NCI-H748 treated with DMSO at 0.1 percent for 48 hours (cell line): ENCODE measurements at regions not wholly inside any gene's neighbourhood (a gene's known extent, or its start where the extent isn't known, plus 50 kb on each side); places are given as distances from the start of the nearest gene placed in this dataset.
A peak's percentile ranks its signal among the peaks of the same experiment; 100 is the strongest.
"Not testable (repeated sequence)": the region's sequence is repeated elsewhere in the genome, so short reads cannot be mapped to it uniquely, and the experiment has no call there.

ENCODE experiments used
- DNase-seq: peaks from one replicate; lab custom pipeline; 2025; lab: John Stamatoyannopoulos, UW

DNA sequence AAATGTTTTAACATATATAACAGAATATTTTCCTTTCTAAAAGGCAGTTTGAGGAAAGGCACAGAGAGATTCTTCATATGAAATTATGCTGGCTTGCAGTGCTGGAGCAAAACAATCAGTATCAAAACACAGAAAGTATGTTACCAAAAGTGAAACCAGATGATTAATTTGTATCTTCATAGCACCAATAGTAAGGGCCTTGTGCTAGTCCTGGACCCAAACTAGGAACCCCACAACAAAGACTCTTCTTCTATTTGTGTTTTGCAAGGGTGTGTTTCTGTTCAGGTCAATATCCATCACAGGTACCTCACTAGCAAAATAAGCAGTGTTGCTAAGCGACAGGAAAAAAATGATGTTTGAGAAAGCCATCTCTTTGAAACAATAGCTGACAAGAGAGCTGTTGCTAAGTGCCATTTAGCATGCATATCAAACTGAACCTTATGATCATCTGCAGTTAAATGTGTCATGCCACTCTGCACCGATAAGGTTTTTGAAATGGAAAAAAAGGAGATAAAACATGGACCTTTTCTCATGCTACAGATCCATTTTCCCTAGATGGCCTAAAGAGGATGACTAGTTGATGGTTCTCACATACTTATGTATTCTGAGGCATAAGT lies 196.2 kb upstream of the ALG10 start:
- peak; percentile 99 for DNase-seq

DNA sequence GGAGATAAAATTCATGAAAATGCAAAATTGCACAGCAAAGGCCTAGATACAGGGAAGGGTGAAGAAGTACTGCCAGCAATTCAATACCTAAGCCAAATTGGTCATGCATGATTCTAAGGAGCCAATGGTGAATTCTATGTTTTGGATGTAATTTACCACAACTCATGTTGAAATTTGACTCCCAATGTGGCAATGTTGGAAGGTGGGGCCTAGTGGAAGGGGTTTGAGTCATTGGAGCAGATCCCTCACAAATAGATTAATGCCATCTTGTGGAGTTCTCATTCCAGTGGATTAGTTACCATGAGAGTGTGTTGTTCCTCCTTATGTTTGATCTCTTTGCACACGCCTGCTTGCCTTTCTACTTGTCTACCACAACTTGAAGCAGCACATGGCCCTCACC lies 194.0 kb upstream of the ALG10 start:
- peak; percentile 29 for DNase-seq

DNA sequence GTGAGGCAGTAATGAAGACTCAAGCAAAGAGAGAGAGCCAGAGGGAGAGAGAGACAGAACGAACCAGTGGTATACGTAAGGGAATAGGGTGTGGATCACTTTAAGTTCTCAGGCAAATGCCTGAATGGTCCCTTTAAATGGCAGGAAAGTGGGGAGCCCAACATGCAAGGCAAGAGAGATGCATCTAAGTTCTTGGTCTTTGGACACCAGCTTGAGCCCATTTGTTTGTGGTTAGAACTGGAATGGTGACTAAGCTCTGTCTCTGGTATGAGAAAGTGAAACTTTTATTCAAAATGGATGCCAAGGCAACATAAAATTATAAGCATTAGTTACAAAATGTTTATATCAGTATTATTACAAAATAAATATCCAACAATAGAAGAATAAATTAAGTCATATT lies 192.2 kb upstream of the ALG10 start:
- DNase-seq: no peak

DNA sequence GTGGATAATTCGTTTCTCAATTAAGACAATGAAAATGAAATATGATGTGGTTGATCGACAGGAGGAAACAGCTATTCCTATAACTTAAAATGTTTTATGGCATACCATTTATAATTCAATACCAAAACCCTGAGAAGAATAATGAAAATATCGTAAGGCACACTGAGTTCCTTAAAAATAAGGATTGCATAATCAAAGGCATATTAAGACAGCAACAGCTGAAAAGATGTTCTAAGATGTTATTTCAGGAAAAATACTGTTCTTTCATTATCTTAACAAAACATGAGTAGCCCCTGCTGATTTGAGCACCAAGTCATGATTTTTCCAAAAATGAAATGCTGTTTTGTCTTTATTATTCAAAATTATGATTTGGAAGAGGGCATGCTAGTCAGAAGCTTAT lies 189.4 kb upstream of the ALG10 start:
- no peak for DNase-seq

DNA sequence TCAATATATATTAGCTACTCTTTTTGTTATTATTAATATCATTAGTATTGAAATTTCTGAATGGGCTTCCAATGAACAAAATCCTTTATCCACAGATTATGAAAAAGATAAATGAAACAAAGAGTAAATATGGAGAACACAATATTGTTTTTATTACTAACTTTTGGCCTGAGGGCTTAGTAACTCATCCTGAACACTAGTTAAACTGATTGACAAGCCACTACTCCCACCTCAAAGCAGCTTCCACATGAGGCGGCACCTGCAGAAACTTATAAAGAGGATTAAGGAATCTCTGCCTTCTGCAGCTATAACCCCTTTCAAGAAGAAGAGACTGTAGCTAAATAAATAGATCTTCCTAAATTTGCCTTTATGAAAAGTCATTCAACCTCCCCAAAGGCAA lies 187.6 kb upstream of the ALG10 start:
- DNase-seq: peak; percentile 34

DNA sequence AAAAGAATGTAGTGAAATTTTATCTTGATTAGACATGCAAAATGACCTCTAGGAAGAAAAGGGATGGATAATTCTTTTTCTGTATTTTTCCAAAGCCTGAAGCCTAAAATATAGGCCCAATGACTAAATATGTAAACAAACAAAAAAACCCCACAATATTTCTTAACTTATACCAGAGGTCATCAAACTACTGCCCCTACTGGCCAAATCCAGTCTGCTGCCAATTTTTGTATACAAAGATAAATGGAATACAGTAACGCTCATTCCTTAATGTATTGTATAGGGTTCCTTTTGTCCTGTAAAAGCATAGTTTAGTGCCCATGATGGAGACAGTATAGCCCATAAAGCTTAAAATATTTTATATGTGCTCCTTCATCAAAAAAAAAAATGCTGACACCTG lies 145.7 kb upstream of the ALG10 start:
- no peak for DNase-seq

DNA sequence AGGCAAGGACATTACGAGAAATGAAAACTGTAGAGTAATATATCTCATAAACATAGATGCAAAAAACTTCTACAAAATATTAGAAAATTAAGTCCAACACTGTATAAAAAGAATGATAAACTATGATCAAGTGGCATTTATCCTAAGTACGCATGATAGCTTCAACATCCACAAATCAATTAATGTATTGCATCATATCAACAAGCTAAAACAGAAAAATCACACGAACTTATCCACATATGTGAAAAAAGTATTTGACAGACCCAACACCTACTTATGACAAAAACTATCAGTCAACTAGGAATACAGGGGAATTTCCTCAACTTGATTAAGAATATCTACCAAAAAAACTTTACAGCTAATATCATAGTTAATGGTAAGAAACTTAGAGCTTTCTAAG lies 129.9 kb upstream of the ALG10 start:
- DNase-seq: no peak

DNA sequence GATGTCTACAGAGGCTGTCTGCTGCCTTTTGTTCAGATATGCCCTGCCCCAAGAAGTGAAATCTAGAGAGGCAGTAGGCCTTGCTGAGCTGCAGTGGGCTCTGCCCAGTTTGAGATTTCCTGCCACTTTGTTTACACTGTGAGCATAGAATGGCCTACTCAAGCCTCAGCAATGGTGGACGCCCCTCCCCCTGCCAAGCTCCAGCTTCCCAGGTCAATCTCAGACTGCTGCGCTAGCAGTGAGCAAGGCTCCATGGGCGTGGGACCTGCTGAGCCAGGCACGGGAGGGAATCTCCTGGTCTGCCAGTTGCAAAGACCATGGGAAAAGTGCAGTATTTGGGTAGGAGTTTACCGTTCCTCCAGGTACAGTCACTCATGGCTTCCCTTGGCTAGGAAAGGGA lies 101.8 kb upstream of the ALG10 start:
- DNase-seq: not testable (repeated sequence)

DNA sequence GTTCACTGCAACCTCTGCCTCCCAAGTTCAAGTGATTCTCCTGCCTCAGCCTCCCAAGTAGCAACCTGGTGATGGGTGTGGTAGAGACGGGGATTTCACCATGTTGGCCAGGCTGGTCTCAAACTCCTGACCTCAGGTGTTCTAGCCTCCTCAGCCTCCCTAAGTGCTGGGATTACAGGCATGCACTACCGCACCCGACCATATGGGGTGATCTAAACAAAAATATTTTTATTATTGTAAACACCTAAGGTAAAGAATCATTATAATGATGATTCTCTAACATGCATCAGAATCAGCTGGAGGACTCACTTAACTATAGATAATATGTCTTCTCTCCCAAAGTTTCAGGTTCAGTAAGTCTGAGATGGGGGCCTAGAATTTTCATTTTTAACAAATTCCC lies 96.2 kb upstream of the ALG10 start:
- DNase-seq: no peak

DNA sequence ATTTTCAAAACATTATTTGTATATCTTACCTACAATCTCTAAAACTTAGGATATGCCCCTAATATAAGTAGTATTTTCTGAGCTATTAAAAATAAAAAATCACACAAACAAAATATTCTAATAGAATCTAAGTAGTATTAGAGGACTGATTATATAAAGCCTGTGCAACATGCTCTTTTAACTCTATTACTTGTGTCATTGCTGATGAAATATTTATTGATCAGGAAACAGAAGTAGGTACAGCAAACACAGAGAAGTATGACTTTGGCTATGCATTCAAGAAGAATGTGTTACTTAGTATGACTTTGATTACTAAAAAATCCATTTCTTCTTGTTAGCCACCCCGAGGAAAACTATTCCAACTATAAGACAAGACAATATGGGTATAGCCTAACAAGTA lies 84.6 kb upstream of the ALG10 start:
- DNase-seq: not testable (repeated sequence)

DNA sequence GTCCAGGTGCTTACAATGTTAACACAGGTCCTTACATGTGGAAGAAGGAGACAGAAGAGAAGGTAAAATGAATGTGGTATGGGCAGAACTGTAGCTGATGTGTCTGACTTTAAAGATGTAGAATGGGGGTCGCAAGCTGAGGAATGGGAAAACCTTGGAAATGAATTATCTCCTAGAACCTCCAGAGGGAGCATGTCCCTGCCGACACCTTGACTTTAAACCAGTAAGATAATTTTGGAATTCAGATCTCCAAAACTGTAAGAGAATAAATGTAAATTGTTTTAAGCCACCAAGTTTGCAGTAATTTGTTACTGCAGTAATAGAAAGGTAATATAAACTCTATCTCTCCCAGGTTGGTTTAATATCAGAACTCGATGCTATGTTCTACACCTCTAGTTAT lies 80.1 kb upstream of the ALG10 start:
- no peak for DNase-seq

DNA sequence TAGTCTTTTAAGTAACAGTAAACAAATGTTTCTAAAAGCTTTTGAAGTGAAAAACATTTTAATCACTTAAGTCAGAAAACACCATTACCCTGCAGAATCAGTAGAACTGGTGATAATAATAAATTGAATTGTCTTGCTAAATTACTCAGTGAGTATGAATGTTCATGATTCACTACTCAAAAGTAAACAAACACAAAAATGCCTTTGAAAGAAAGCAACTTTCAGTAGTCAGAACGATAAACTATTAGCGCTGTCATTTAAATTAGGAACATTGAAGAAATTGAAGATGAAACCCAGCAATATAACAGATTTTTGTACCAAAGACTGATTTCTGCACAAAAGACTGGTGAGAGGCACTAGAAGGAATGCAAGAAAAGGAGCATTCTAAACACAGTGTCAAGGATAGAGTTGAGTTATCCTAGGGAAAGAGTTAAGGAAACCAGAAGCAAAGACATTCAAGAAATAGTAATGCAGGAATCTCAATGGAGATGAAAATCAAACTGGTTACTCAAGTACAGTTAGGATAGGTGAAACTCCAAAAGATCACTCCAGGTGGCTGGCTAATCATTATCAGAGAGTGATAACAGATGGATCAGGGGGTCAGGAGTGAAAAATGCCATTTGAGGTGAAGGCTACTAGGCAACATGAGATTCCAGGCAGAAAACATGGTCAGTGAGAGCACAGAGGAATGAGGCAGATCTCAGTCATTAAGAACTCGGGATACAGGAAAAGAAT lies 77.4 kb upstream of the ALG10 start:
- DNase-seq: no peak

DNA sequence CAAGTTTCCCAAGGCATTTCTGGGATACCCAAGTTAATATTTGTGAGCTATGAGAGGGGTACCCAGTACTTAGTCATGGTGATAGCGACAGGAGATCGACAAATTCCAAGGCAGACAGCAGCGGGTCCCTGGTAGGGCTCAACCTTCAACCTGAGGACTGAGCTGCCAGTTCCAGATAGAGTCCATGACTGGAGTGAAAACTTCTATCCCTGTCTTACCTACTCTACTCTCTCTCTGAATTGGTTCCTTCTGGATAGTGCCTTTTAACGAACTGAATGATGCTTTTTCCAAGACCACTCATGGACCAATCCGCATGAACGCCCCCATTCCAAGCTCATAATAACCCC lies 76.9 kb upstream of the ALG10 start:
- no peak for DNase-seq

DNA sequence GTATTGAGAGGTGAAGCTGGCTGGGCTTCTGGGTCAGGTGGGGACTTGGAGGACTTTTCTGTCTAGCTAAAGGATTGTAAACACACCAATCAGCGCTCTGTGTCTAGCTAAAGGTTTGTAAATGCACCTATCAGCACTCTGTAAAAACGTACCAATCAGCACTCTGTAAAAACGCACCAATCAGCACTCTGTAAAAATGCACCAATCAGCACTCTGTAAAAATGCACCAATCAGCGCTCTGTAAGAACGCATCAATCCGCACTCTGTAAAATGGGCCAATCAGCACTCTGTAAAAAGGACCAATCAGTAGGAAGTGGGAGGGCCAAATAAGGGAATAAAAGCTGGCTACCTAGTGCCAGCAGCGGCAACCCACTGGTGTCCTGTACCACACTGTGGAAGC lies 56.1 kb upstream of the ALG10 start:
- not testable (repeated sequence) for DNase-seq

DNA sequence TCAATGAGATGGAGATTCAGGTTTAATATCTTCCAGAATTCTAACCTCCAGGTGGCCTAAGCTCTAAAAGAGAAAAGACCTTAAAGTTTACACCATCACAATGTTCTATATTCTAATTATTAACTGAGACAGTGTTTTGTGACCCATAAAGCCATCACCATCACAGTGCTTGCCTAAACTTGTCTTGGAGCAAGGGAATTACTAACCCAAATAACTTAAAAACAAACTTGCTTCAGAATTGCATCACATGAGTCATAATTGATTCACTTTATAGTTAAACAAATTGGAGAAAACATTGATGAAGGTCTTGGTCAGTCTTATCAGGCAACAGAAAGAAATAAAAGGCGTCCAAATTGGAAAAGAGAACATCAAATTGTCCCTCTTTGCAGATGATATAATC lies 54.5 kb upstream of the ALG10 start:
- no peak for DNase-seq
